ENCODE measurements at regions not wholly inside any gene's neighbourhood (a gene's known extent, or its start where the extent isn't known, plus 50 kb on each side); places are given as distances from the start of the nearest gene placed in this dataset.

DNA sequence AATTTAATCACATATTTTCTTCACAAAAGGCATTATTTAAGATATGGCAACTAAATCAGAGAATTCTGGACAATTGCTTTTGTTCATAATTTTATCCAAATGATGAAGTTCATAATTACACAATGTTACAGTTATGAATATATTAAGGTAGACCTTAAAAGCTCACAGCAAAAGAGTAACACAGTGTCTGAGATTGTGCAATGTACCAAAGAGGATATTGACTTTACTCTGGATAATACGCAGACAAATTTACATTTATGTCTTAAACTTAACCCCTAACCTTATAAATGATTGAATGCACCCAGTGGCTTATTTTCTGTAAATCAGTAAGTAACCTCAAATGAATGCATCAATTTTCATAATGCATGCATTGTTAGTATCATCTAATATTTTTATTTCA is 216.2 kb upstream of the SAMSN1 start:
- TF ChIP-seq, protein P1, sequence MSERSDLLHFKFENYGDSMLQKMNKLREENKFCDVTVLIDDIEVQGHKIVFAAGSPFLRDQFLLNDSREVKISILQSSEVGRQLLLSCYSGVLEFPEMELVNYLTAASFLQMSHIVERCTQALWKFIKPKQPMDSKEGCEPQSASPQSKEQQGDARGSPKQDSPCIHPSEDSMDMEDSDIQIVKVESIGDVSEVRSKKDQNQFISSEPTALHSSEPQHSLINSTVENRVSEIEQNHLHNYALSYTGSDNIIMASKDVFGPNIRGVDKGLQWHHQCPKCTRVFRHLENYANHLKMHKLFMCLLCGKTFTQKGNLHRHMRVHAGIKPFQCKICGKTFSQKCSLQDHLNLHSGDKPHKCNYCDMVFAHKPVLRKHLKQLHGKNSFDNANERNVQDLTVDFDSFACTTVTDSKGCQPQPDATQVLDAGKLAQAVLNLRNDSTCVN (tag by site-specific recombination; optimal IDR thresholded peaks at IDR 0.05): no peak
- TF ChIP-seq ZNF155 (tag by site-specific recombination; IDR thresholded peaks at IDR 0.05) (no peak), KLF9 (tag by site-specific recombination; IDR thresholded peaks at IDR 0.05; ENCODE audit: low read depth) (no peak), RBAK (tag by site-specific recombination; IDR thresholded peaks at IDR 0.05) (no peak), ZBTB1 (tag by site-specific recombination; IDR thresholded peaks at IDR 0.05) (no peak), ZBTB8A (tag by site-specific recombination; IDR thresholded peaks at IDR 0.05) (no peak)
- TF ChIP-seq, protein P2, sequence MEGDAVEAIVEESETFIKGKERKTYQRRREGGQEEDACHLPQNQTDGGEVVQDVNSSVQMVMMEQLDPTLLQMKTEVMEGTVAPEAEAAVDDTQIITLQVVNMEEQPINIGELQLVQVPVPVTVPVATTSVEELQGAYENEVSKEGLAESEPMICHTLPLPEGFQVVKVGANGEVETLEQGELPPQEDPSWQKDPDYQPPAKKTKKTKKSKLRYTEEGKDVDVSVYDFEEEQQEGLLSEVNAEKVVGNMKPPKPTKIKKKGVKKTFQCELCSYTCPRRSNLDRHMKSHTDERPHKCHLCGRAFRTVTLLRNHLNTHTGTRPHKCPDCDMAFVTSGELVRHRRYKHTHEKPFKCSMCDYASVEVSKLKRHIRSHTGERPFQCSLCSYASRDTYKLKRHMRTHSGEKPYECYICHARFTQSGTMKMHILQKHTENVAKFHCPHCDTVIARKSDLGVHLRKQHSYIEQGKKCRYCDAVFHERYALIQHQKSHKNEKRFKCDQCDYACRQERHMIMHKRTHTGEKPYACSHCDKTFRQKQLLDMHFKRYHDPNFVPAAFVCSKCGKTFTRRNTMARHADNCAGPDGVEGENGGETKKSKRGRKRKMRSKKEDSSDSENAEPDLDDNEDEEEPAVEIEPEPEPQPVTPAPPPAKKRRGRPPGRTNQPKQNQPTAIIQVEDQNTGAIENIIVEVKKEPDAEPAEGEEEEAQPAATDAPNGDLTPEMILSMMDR (tag by site-specific recombination; IDR thresholded peaks at IDR 0.05): no peak
- TF ChIP-seq, protein P3, sequence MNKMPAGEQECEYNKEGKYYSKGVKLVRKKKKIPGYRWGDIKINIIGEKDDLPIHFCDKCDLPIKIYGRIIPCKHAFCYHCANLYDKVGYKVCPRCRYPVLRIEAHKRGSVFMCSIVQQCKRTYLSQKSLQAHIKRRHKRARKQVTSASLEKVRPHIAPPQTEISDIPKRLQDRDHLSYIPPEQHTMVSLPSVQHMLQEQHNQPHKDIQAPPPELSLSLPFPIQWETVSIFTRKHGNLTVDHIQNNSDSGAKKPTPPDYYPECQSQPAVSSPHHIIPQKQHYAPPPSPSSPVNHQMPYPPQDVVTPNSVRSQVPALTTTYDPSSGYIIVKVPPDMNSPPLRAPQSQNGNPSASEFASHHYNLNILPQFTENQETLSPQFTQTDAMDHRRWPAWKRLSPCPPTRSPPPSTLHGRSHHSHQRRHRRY (tag by site-specific recombination; IDR thresholded peaks at IDR 0.05): no peak
- TF ChIP-seq, protein P4, sequence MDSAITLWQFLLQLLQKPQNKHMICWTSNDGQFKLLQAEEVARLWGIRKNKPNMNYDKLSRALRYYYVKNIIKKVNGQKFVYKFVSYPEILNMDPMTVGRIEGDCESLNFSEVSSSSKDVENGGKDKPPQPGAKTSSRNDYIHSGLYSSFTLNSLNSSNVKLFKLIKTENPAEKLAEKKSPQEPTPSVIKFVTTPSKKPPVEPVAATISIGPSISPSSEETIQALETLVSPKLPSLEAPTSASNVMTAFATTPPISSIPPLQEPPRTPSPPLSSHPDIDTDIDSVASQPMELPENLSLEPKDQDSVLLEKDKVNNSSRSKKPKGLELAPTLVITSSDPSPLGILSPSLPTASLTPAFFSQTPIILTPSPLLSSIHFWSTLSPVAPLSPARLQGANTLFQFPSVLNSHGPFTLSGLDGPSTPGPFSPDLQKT (IDR thresholded peaks at IDR 0.05; ENCODE audit: borderline replicate concordance, low read depth, low read length): no peak
- TF ChIP-seq, protein P5, sequence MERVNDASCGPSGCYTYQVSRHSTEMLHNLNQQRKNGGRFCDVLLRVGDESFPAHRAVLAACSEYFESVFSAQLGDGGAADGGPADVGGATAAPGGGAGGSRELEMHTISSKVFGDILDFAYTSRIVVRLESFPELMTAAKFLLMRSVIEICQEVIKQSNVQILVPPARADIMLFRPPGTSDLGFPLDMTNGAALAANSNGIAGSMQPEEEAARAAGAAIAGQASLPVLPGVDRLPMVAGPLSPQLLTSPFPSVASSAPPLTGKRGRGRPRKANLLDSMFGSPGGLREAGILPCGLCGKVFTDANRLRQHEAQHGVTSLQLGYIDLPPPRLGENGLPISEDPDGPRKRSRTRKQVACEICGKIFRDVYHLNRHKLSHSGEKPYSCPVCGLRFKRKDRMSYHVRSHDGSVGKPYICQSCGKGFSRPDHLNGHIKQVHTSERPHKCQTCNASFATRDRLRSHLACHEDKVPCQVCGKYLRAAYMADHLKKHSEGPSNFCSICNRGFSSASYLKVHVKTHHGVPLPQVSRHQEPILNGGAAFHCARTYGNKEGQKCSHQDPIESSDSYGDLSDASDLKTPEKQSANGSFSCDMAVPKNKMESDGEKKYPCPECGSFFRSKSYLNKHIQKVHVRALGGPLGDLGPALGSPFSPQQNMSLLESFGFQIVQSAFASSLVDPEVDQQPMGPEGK (tag by site-specific recombination; IDR thresholded peaks at IDR 0.05): no peak
- TF ChIP-seq, protein P6, sequence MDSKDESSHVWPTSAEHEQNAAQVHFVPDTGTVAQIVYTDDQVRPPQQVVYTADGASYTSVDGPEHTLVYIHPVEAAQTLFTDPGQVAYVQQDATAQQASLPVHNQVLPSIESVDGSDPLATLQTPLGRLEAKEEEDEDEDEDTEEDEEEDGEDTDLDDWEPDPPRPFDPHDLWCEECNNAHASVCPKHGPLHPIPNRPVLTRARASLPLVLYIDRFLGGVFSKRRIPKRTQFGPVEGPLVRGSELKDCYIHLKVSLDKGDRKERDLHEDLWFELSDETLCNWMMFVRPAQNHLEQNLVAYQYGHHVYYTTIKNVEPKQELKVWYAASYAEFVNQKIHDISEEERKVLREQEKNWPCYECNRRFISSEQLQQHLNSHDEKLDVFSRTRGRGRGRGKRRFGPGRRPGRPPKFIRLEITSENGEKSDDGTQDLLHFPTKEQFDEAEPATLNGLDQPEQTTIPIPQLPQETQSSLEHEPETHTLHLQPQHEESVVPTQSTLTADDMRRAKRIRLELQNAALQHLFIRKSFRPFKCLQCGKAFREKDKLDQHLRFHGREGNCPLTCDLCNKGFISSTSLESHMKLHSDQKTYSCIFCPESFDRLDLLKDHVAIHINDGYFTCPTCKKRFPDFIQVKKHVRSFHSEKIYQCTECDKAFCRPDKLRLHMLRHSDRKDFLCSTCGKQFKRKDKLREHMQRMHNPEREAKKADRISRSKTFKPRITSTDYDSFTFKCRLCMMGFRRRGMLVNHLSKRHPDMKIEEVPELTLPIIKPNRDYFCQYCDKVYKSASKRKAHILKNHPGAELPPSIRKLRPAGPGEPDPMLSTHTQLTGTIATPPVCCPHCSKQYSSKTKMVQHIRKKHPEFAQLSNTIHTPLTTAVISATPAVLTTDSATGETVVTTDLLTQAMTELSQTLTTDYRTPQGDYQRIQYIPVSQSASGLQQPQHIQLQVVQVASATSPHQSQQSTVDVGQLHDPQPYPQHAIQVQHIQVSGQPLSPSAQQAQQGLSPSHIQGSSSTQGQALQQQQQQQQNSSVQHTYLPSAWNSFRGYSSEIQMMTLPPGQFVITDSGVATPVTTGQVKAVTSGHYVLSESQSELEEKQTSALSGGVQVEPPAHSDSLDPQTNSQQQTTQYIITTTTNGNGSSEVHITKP (tag by site-specific recombination; IDR thresholded peaks at IDR 0.05): no peak
- TF ChIP-seq, protein P7, sequence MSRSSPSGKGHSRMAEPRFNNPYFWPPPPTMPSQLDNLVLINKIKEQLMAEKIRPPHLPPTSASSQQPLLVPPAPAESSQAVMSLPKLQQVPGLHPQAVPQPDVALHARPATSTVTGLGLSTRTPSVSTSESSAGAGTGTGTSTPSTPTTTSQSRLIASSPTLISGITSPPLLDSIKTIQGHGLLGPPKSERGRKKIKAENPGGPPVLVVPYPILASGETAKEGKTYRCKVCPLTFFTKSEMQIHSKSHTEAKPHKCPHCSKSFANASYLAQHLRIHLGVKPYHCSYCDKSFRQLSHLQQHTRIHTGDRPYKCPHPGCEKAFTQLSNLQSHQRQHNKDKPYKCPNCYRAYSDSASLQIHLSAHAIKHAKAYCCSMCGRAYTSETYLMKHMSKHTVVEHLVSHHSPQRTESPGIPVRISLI (tag by site-specific recombination; IDR thresholded peaks at IDR 0.05): no peak
- TF ChIP-seq, protein P8, sequence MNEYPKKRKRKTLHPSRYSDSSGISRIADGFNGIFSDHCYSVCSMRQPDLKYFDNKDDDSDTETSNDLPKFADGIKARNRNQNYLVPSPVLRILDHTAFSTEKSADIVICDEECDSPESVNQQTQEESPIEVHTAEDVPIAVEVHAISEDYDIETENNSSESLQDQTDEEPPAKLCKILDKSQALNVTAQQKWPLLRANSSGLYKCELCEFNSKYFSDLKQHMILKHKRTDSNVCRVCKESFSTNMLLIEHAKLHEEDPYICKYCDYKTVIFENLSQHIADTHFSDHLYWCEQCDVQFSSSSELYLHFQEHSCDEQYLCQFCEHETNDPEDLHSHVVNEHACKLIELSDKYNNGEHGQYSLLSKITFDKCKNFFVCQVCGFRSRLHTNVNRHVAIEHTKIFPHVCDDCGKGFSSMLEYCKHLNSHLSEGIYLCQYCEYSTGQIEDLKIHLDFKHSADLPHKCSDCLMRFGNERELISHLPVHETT (tag by site-specific recombination; IDR thresholded peaks at IDR 0.05): no peak
